ENCODE measurements at regions not wholly inside any gene's neighbourhood (a gene's known extent, or its start where the extent isn't known, plus 50 kb on each side); places are given as distances from the start of the nearest gene placed in this dataset.

DNA sequence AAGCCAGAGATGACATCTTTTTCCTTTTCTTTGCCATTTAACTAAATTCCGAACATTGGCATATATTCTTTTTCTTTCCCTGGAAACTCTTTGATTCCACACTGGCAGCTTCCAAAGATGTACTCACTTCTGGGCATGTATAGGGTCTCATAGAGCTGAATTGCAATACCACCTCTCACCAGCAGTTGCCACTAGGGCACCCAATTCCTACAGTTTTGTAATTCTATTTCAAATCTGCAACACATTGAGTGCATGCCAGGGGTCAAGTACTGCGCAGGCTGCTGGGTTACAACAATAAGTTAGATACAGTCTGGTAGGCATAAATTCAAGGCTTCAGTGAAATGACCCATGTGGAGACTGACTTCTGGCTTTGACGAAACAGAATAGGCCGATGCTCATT lies 208.8 kb upstream of the NLRP1 start:
- H3K27me3 ChIP-seq (replicated peaks; ENCODE audit: insufficient read depth, low read length) = no peaks in the 10 kb centered on the region
- no peak overlapping the region for H2AFZ ChIP-seq (ENCODE audit: low read length)
- no peaks in the 10 kb centered on the region for H4K20me1 ChIP-seq (ENCODE audit: insufficient read depth, low read length)

DNA sequence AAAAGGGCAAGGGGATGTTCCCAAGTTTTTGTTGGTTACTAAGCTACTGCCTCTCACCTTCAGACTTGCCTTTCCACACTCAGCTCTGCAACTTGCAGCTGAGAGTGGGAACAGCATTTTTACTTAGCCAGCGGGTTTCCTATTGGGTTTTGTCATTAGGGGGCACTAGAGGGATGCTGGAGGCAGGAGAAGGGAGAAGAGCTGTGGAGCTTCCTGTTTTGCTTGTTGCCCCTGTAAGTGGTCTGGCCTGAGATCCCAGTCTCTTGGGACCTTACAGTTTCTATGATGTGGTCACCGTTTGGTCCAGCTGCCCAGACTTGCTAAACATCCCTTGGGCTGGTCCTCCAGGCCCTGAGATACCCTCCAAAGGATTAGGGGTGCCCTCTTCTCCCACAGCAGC lies 209.6 kb upstream of the NLRP1 start:
- Histone ChIP-seq H4K20me1 (ENCODE audit: insufficient read depth, low read length) (no peaks in the 10 kb centered on the region), H3K9ac (ENCODE audit: low read length) (no peak overlapping the region), H3K4me3 (ENCODE audit: low read length) (no peak overlapping the region), H3K27ac (ENCODE audit: low read length) (peak overlapping the region; percentile 30; the same call in 1 of the 2 replicates), H3F3A (ENCODE audit: insufficient read depth, low read length) (peaks cover 10% of the 10 kb centered on the region; the same call in 1 of the 2 replicates), H2AFZ (ENCODE audit: low read length) (no peak overlapping the region), H3K27me3 (replicated peaks; ENCODE audit: insufficient read depth, low read length) (no peaks in the 10 kb centered on the region), H3K9me2 (replicated peaks; ENCODE audit: insufficient read depth, low read length) (no peaks in the 10 kb centered on the region), H3K4me1 (ENCODE audit: low read length) (peaks cover 23% of the 10 kb centered on the region), H3K4me2 (ENCODE audit: low read depth, low read length) (peak overlapping the region; percentile 31), H3K36me3 (replicated peaks; ENCODE audit: insufficient read depth, low read length) (no peaks in the 10 kb centered on the region), H3K79me2 (ENCODE audit: low read length) (no peaks in the 10 kb centered on the region), H3K9me3 (replicated peaks; ENCODE audit: insufficient read depth, low read length) (no peaks in the 10 kb centered on the region)
- TF ChIP-seq, protein P1, sequence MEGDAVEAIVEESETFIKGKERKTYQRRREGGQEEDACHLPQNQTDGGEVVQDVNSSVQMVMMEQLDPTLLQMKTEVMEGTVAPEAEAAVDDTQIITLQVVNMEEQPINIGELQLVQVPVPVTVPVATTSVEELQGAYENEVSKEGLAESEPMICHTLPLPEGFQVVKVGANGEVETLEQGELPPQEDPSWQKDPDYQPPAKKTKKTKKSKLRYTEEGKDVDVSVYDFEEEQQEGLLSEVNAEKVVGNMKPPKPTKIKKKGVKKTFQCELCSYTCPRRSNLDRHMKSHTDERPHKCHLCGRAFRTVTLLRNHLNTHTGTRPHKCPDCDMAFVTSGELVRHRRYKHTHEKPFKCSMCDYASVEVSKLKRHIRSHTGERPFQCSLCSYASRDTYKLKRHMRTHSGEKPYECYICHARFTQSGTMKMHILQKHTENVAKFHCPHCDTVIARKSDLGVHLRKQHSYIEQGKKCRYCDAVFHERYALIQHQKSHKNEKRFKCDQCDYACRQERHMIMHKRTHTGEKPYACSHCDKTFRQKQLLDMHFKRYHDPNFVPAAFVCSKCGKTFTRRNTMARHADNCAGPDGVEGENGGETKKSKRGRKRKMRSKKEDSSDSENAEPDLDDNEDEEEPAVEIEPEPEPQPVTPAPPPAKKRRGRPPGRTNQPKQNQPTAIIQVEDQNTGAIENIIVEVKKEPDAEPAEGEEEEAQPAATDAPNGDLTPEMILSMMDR (IDR thresholded peaks at IDR 0.05; ENCODE audit: low read length) = peak; percentile 52
- no peak for TF ChIP-seq EZH2phosphoT487 (IDR thresholded peaks at IDR 0.05; ENCODE audit: low read length)
- peak; percentile 39 for DNase-seq

More for the DNA sequence above, 208.8 kb upstream of the NLRP1 start:
- H3K79me2 ChIP-seq (ENCODE audit: low read length) = no peaks in the 10 kb centered on the region
- no peaks in the 10 kb centered on the region for H3K36me3 ChIP-seq (replicated peaks; ENCODE audit: insufficient read depth, low read length)
- H3K4me3 ChIP-seq (ENCODE audit: low read length) = no peak overlapping the region
- H3K4me2 ChIP-seq (ENCODE audit: low read depth, low read length) = no peak overlapping the region
- TF ChIP-seq EZH2 (optimal IDR thresholded peaks at IDR 0.05; ENCODE audit: low read depth, low read length) = no peak
- TF ChIP-seq, protein P1 (IDR thresholded peaks at IDR 0.05; ENCODE audit: low read length) = peak; percentile 43
- no peak for TF ChIP-seq EZH2phosphoT487 (IDR thresholded peaks at IDR 0.05; ENCODE audit: low read length)
- peaks cover 23% of the 10 kb centered on the region for H3K4me1 ChIP-seq (ENCODE audit: low read length)
- H3K9ac ChIP-seq (ENCODE audit: low read length) = no peak overlapping the region
- DNase-seq = no peak
- peaks cover 10% of the 10 kb centered on the region; the same call in 1 of the 2 replicates for H3F3A ChIP-seq (ENCODE audit: insufficient read depth, low read length)
- H3K9me2 ChIP-seq (replicated peaks; ENCODE audit: insufficient read depth, low read length) = no peaks in the 10 kb centered on the region
- no peaks in the 10 kb centered on the region for H3K9me3 ChIP-seq (replicated peaks; ENCODE audit: insufficient read depth, low read length)
- H3K27ac ChIP-seq (ENCODE audit: low read length) = no peak overlapping the region

DNA sequence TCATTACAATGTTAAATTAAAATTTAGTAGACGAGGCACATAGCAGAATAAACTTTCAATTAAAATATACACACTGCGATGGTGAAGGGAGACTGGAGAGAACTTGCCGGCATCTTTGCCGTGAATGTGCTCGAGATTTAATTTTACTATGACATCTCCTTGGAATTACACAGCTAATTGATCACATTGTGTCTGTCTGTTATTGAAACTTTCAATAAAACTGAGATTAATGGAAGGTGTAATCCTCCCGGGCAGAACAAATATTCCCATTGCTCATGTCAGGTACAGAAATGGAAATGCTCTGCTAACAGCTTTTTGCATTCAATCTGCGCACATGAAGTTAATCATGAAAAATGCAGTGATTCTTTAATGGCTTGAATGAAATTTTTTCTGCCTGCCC lies 210.1 kb upstream of the NLRP1 start:
- Histone ChIP-seq H3K27me3 (replicated peaks; ENCODE audit: insufficient read depth, low read length) (no peaks in the 10 kb centered on the region; the same call in 1 of the 2 replicates), H3K9me2 (replicated peaks; ENCODE audit: insufficient read depth, low read length) (no peaks in the 10 kb centered on the region)
- TF ChIP-seq, protein P1 (IDR thresholded peaks at IDR 0.05; ENCODE audit: low read length) = no peak

More for the DNA sequence above, 210.1 kb upstream of the NLRP1 start:
- Histone ChIP-seq H3K9me3 (replicated peaks; ENCODE audit: insufficient read depth, low read length) (no peaks in the 10 kb centered on the region), H3F3A (ENCODE audit: insufficient read depth, low read length) (peaks cover 10% of the 10 kb centered on the region; the same call in 1 of the 2 replicates), H3K27ac (ENCODE audit: low read length) (peak overlapping the region; percentile 30; the same call in 1 of the 2 replicates), H3K79me2 (ENCODE audit: low read length) (no peaks in the 10 kb centered on the region), H3K36me3 (replicated peaks; ENCODE audit: insufficient read depth, low read length) (no peaks in the 10 kb centered on the region), H3K9ac (ENCODE audit: low read length) (no peak overlapping the region), H4K20me1 (ENCODE audit: insufficient read depth, low read length) (no peaks in the 10 kb centered on the region), H3K4me1 (ENCODE audit: low read length) (peaks cover 23% of the 10 kb centered on the region), H3K4me3 (ENCODE audit: low read length) (no peak overlapping the region; the same call in 1 of the 2 replicates), H3K4me2 (ENCODE audit: low read depth, low read length) (peak overlapping the region; percentile 31), H2AFZ (ENCODE audit: low read length) (no peak overlapping the region)
- DNase-seq = no peak
